ENCODE measurements at regions not wholly inside any gene's neighbourhood (a gene's known extent, or its start where the extent isn't known, plus 50 kb on each side); places are given as distances from the start of the nearest gene placed in this dataset.

DNA sequence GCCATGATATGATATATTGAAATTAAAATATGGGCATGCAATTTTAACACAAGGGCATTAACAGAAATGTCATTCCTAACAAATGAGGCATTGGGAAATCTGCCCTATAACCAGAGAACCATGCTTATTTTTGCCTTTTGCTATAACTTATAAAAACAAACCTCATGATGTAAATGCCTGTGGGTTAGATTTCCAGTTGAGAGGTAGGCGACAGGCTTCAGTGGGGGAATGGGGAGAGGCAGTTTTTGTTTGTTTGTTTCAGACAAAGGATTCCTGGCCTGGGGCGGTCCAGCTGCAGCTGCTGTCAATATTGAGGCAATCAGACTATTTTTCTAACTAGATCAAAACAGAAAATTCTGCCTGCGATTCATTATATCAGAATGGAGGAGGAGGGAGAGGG lies 490.4 kb upstream of the CFAP20DC start:
- no peak for DNase-seq

DNA sequence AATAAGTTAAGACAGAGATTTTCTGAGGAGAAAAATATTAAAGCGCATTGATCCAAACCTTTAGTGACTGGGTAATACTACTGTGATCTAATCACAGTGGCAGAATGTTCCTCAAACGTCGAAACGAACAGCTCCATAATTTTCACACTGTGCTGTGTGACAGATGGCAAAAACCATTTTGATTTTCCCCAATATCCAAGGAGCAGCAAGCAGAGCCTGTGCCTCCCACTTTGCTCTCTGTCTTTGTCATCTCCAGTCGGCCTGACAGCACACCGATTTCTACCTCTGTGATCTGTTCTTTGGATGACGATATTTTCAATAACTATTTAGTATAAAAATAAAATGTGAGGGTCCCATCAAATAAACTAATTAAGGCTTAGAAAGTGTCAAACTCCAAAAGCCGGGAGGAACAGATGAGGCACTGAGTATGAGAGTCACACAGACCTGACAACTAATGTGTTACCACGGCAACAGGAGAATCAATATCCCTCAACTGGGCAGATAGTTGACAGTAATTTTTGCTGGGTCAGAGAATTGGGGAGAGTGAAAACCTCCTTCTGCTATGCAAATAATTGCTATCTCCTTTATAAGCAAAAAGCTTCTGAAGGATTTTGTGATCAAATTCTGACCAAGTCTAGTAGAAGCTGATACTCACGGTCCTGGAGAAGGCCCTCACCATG lies 489.1 kb upstream of the CFAP20DC start:
- no peak for DNase-seq

DNA sequence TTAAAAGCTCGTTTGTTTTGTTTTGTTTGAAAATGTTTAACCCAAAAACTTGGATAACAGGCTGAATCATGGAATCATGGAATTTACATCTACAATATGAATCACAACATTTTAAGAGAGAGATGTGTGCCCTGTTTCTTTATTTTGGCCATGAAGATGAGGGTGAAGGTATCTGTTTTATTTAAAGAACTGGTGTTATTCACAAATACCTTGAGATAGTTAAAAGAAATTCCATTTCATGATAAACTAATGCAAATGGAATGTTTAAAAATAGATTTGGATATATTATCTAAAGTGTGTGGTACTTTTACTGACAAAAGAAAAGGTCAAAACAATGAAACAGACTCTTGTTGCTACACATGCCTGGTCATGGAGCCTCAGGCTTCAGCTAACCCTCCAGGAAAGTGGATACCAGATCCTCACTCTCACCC lies 486.0 kb upstream of the CFAP20DC start:
- no peak for DNase-seq

DNA sequence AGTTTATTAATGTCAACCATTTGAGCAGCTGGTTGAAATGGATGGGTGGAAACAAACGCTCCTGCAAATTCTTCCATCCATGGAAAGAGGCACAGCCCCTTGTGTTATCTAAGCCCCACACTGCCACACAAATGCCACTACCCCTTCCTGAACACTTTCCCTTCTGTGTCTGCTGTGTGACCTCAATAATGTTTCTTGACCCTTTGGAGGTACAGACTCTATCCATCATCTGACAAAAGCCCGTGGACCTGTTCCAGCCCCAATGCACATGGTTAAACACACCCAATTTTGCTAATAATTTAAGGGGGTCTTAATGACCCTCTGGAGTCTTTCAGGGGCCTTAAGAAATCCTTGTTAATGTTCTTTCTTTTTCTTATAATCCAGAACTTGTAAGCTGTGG lies 482.2 kb upstream of the CFAP20DC start:
- DNase-seq = no peak

DNA sequence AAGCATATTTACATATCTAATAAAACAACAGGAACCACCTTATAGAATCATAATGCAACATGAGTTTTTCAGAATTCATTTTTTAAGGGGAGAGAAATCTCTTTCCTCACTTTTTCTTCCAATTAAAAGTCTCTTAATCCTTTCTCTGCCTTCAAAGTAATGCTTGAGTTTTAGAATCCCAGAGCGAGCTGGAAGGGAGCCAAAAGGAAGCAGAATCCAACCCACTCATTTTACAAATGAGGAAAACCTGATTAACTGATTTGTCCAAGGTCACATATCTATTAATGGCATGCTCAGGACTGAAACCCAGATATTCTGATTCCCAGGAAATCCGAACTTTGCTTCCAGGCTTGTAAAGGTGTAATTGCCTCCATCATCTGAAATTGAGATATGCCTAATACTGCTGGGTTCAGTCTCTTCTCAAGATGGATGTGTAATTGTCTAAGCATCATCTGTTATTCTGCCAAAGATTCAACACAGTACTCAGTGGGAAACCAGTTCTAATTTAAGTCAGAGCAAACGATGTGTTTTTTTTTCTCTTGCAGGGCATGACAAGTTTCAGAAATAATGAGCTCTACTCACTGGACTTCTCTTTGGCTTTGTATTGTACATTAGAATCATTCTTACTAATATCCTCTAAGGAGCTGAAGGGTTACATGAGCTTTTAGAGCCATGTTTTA lies 481.4 kb upstream of the CFAP20DC start:
- no peak for DNase-seq

DNA sequence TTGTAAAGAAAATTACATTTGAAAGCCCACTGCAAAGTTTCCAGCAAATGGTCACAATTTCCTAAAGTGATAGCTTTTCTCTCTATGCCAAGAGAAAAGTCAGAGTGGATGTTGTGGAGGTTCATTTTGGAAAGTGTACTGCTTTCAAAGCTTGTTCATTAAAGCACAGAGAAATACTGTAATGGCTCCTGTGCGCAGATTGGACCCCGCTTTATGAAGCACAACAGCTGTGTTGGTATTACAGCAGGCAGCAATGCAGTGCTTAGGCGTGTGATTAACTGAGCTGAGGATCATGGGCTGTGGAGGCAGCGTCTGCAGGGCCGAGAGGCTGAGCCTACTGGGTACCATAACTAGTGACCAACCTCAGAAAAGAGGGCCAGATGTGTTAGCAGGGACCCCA lies 478.4 kb upstream of the CFAP20DC start:
- DNase-seq = no peak

DNA sequence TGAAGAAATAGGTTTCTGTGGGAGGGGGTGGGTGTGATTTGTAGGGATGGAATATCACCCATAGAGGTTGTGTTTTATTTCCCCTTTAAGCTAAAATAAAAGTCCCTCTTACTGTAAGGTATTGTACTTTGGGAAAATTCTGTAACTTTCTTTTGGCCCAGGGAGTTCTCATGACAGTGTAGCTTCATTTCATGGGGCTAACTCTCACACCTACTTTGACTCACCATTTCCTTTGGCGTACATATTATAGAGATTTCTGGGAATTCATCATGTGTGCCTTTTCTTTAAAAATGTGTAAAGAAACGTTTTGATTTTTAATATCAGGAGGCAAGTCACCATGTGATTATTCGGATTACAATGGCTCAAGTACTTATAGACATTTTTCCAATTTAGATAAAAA lies 477.7 kb upstream of the CFAP20DC start:
- no peak for DNase-seq

DNA sequence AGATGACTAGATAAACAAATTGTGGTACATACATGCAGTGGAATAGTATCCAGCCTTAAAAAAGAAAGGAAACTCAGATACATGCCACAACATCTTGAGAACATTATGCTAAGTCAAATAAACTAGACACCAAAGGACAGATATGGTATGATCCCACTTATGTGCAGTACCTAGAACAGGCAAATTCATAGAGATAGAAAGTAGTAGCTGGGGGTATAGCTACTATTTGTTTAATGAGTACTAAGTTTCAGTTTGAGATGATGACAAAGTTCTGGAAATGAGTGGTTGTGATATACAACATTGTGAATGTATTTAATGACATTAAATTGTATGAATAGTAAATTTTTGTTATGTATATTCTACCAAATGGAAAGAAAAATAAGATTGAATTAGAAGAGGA lies 477.2 kb upstream of the CFAP20DC start:
- DNase-seq = no peak

DNA sequence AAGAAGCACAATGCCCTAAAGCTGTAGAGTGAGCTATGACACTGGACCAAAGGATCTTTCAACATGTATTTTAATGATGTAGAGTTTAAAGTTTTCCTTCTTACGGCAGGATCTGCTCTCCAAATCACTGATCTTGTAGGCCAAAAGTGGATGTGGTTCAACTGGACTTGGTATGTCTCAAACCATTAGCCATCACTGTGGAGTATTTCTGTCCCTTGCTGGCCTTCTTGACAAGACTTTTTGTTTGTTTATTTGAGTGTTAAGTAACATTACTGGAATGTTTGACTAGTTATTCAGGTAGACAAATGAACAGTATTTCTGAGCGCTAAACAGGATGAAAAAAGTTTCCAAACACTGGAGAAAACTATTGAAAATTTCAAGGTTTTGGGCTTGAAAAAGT lies 472.7 kb upstream of the CFAP20DC start:
- no peak for DNase-seq

DNA sequence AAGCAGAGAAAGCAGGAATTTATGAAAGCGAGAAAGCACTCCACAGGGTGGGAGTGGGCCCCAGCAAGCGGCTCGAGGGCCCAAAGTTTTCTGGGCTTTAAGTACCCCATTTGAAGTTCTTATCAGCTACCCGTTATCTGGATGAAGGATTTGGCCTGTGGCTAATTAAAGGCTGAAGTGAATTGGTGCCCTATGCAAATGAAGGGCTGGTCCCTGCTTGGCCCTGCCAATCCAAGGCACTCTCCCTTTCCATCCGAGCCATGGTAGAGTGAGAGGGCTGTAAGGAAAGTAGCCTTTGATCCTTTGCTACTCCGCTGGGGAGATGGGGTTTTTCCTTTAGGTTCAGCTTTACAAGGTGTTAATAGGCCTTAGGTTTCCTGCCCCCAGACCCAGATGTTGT lies 469.3 kb upstream of the CFAP20DC start:
- no peak for DNase-seq

DNA sequence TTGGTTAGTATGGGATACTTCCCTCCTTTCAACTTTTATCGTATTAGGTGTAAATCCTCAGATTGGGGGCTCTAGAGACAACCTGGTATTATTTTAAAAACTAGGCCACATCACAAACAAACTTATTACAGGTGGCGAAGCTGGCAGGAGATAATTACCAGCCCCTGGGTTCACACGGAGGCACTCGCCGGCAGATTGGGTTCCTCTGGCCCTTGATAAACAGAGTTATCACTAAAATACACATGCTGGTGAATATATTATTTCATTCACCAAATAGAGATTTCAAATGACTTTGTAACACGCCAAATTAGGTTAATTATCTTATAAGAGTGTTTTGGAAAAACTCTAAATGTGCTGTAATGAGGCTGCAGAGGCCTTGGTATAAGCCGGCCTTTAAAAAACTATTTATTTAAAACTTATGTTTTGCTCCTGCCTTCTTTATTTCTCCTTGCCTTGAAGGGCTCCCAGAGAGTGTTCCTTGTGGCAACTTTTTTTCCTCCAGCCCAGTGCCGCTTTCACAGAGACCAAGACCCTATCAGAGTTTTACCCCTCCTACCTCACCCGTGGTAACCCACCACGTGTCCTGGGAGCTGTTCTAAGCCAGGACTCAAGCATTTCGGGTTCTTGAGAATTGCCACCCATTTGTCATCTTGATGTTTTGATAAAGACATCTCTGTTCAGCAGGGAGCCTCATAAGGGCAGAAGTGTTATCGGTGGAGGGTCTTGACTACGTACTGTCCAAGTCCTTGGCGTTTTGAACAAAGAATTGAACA lies 468.6 kb upstream of the CFAP20DC start:
- no peak for DNase-seq

DNA sequence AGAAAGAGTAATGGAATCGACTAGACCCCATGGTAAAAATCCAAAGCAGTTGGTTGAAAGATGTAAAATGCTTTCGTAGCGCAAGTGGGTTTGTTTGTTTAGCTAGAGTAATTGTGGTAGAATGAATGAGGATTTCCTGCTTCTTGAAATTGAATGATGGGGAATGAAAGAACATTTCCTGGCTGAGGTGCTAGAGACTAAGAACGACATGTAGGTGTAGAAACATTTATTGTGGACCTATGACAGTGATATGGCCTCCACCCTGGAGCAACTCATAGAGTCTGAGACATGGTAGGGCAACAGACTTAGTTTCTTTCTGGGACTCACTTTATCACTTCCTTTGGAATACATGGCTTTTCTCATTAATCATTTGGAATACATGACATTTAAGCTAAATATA lies 467.6 kb upstream of the CFAP20DC start:
- no peak for DNase-seq

DNA sequence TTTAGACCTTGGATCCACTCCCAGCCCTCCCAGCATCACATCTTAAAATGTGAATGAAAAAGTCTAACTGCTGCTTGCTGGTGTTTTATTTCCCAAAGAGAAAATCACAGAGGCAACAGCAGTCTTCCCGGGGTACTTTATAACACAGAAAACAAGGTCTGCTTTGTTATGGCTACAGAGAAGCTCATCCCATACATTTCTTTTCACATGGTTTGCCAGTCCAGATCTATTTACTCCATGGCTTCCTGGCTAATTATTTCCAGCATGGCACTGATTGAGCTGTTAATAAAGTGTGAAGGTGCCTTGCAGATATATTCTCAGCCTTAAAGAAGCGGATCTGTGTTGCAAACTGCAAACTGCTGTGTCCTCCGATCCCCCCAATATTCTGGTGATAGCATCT lies 466.1 kb upstream of the CFAP20DC start:
- no peak for DNase-seq

DNA sequence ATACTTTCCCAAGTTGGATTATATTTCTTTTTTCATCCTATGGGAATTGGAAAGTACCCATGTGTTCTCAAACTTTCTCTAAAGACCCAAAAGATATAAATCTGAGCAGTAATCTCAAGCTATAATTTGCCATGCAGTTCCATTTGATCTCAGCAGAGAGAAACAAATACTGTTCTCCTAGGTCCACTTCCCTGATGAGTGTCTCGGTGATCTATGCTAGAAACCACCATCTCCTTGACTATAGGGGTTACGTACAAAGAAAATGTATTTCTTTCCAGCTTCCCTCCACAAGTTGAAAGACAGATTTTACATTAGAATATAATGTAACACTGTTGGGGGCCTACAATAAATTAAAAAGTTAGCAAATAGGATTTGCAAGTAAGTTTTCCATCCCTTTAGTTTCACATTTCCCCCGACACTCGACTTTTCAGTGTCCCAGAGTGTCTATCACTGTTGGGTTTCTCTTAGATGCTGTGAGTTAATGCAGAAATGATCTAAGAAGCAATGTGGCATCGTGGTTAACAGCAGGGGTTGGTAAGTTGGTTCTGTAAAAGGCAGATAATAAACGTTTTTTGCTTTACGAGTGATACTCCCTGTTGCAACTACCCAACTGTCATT lies 465.1 kb upstream of the CFAP20DC start:
- DNase-seq = no peak

DNA sequence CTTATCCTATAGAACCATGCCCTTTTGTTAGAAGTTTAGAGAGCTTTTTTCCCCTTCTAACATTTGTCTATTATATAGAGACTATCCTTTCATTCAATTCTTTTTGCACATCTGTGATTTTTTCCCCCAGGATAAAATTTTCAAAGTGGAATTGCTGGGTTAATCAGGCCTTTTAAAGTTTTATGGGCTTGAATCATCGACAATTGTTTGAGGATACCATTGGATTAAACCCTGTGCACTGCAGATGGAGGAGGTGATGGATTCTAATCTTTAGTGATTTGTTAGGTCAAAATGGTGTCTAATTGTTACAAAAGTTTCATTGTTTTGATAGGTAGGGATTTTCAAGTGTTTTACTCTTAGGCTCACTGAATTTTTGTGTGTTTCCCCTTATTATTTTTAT lies 463.7 kb upstream of the CFAP20DC start:
- DNase-seq = no peak

DNA sequence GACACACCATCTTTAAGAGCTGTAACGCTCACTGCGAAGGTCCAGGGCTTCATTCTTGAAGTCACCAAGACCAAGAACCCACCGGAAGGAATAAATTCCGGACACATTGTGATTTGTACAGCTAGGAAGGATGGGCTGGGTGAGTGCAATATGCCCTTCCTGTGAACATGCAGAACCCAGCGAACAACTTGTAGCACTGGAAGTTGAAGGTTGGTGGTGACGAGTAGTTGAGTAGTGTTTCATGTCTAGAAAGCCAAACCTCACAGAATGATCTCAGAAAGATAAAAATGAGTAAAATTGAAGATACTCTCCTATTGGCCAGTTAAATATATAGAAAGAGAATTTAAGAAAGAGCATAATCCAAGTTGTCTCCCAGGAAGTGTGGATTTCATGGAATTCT lies 462.2 kb upstream of the CFAP20DC start:
- no peak for DNase-seq

DNA sequence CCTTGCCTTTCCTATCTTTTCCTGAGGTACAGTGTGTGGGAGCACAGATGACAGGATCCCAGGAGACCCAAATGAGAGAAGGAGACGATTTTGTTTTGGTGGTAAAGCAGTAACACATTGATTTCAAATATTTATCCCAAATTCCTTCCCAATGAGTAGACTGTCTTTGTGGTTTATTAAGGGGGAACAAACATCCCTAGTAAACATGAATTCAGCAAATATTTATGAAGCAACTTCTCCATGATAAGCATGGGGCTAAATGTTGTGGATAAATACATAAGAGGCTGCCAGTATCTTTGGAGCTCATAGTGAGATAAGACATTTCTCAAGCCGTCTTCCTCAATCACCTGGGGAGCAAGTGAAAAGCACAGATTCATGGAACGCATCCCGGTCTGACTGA lies 460.8 kb upstream of the CFAP20DC start:
- DNase-seq = no peak

DNA sequence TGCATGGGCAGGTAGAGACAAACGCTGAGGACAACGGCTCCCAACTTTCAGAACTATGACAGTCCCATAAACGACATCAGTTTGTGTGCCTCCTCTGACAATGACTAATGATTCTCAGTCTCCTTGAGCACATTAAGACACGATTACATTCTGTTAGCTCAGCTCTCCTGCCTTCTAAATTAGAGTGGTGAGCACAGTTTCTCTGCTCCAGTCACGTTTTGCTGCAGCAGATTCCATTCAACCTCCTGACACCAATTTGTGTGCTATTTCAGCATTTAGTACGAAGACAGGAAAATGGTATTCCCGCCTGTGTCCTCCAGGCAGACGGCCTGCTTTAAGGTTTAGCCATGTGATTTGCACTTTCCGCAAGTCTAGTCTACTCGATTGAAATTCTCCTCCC lies 458.4 kb upstream of the CFAP20DC start:
- no peak for DNase-seq

DNA sequence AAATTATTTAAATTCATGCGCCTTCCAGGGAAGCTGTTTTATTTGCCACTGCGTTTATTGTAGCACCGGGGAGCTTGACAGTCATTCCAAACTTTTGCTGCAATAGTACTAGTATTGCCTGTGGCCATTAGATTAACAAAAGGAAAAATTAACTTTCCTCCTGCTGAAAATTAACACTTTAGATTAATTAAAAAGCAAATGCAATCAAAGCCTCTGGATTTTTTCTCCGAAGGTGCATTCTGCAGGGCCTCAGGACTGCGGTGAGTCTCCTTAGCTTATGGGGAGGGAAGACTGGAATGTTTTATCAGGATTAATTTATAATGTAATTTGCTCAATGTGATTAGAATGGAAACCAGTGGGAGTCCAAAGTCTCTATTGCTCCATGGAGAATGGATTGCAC lies 456.4 kb upstream of the CFAP20DC start:
- no peak for DNase-seq

DNA sequence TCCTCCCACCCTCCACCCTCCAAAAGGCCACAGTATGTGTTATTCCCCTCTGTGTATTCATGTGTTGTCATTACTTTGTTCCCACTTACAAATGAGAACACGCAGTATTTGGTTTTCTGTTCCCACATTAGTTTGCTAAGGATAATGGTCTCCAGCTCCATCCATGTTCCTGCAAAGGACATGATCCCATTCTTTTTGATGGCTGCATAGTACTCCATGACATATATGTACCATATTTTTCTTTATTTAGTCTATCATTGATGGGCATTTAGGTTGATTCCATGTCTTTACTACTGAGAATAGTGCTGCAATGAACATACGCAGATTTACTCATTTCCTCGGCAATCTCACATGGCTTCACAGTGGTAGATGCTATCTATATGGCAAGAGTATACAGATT lies 453.6 kb upstream of the CFAP20DC start:
- no peak for DNase-seq

DNA sequence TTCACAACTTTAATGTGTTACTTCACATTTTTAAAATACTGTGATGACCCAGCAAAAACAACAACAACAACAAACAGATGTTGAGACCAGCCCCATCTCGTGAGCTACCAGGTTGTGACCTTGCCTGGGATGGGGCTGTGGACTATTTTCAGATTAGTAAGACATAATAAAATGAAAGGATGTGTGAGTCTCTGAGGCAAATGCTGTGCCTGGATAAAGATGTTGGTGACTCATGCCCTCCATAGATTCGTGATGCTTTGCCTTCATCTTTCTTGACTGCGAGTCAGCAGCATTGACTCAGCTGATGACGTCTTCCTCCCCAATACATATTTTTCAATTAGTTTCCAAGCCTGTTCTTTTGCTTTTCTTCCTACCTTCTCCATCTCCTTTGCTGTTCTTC lies 453.0 kb upstream of the CFAP20DC start:
- DNase-seq = no peak

DNA sequence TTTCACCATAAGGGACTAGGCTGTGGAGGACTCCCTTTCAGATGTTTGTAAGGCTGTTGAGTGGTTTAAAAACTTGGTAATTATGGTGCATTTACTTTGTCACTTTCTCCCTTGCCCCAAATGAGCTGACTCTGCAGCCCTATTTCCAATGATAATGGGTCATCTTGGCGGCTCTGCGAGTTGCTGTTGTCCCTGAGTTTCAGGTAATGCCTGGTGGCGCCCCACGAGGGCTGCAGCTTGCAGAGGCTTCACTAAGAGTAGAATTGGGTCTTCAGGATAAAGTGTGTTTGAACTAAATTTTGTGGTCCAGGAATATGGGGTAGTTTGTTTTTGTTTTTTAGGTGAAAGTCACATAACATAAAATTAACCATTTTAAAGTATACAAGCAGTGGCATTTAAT lies 450.1 kb upstream of the CFAP20DC start:
- DNase-seq = no peak

DNA sequence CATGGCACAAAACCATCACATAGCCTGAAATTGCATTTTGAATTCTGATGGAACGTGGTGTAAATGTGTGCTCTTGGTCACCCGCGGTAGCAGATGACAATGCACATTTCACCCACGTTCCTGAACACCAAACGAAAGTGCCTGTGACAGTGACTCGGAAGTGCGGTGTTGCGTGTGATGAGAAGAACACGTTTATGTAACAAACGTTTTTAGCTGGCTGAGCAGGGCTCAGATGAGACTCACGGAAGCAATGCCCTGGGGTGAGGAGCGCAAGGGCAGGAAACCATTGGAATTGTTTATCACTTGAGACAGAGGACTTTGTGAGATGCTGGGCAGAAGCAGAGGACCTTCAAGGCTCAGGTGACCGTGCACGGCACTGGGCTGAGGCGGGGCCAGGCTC lies 449.2 kb upstream of the CFAP20DC start:
- DNase-seq = no peak

DNA sequence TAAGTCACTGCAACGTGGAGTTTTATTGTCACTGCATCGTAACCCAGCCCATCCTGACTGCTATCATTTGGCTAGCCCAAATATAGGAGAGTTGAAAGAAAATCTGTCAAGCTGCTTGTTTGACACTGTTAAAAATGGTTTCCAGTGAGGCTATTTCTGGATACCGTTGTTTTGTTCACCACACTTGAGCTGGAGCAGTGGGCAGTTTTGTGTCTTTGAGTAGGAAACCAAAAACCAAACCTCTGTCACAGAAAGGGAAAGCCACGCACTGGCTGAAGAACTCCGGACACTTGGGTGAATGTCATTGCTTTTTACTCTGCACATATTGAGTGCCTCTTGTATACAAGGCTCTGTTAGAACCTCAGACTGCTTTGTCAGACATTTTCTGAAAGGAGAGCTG lies 446.4 kb upstream of the CFAP20DC start:
- no peak for DNase-seq

Measured in activated naive CD4-positive, alpha-beta T cell (primary cell).